MCF 10A (cell line): ENCODE measurements at regions not wholly inside any gene's neighbourhood (a gene's known extent, or its start where the extent isn't known, plus 50 kb on each side); places are given as distances from the start of the nearest gene placed in this dataset.
A peak's percentile ranks its signal among the peaks of the same experiment; 100 is the strongest.

Experiments
- BruUV-seq: library from RNA; stranded (reverse); fragments of 400-500 nt; replicated peaks from 2 replicates; lab custom pipeline; 2021; lab: Mats Ljungman, UMichigan
- CTCF ChIA-PET: fragments of 300-600 bp; sonication (Branson Sonifier 250); formaldehyde crosslinking; extraction: SDS; loops from one replicate; lab custom pipeline; 2021; ENCODE audit warnings: antibody characterized with exemption, inconsistent platforms; lab: Yijun Ruan, JAX
- POLR2A ChIA-PET: fragments of 300-600, 350-650 bp; sonication (Branson Sonifier 250); formaldehyde crosslinking; extraction: SDS; loops from one replicate; lab custom pipeline; 2020; ENCODE audit warnings: antibody characterized with exemption, inconsistent platforms; lab: Yijun Ruan, JAX
- DNase-seq: peaks from one replicate; pipeline ENCODE4 v3.0.0-alpha.2; 2018; ENCODE audit not compliant: unreplicated experiment
- H3K27ac Mint-ChIP-seq: one replicate; pipeline ENCODE4 v1.8.0; 2022; ENCODE audit warnings: mild to moderate bottlenecking, low read depth, mixed read lengths; ENCODE audit not compliant: unreplicated experiment
- H3K27me3 Mint-ChIP-seq: one replicate; pipeline ENCODE4 v1.8.0; 2022; ENCODE audit warnings: mixed read lengths; ENCODE audit not compliant: insufficient read depth, unreplicated experiment
- H3K36me3 Mint-ChIP-seq: one replicate; pipeline ENCODE4 v1.8.0; 2022; ENCODE audit warnings: mild to moderate bottlenecking, moderate library complexity, mixed read lengths; ENCODE audit not compliant: insufficient read depth, unreplicated experiment
- H3K4me1 Mint-ChIP-seq: one replicate; pipeline ENCODE4 v1.8.0; 2022; ENCODE audit warnings: mixed read lengths; ENCODE audit not compliant: insufficient read depth, unreplicated experiment
- H3K4me3 Mint-ChIP-seq: one replicate; pipeline ENCODE4 v1.8.0; 2022; ENCODE audit warnings: mild to moderate bottlenecking, moderate library complexity, mixed read lengths; ENCODE audit not compliant: unreplicated experiment
- H3K9me3 Mint-ChIP-seq: one replicate; pipeline ENCODE4 v1.8.0; 2022; ENCODE audit warnings: mixed read lengths; ENCODE audit not compliant: unreplicated experiment
- intact Hi-C: fragments of 100-400 bp; cut with micrococcal nuclease; formaldehyde crosslinking; loops from 2 replicates; pipeline ENCODE4 v1.14.1; 2022
- TF ChIP-seq, protein P1 (sequence below): fragments of 200-600 bp; IDR thresholded peaks from one replicate; pipeline ENCODE4 v1.8.0; 2022; ENCODE audit warnings: antibody characterized with exemption, mild to moderate bottlenecking; ENCODE audit not compliant: unreplicated experiment

DNA sequence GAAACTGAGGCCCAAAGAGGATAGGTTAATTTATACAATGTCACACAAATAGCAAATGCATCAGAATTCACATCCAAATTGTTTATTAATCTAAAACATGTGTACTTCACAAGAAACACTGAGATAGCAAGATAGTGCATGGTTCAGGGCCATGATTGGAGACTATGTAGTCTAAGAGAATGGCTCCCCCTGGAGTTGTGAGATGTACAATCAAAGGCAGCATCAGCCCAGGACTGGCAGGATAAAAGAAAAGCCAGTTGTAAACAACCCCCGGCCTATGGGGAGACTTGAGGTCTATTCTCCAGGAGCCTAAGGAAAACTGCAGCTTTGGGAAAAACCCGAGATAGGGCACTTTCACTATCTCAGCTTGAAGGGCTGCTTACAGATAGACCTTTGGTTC lies 511.0 kb downstream of the OMA1 start:
- POLR2A ChIA-PET = interaction anchor here (0.6 kb wide), 1 partner anchor 684 kb away, joined by 3 read pairs; no protein-coding TSS in a partner anchor
- intact Hi-C loops = loop anchor here (5.0 kb wide), 1 partner anchor 198 kb away; no protein-coding TSS in a partner anchor
- Mint-ChIP-seq H3K36me3 (no peaks in the 10 kb centered on the region), H3K27ac (no peak overlapping the region), H3K9me3 (no peaks in the 10 kb centered on the region), H3K4me1 (no peaks in the 10 kb centered on the region), H3K27me3 (peaks cover 22% of the 10 kb centered on the region), H3K4me3 (no peak overlapping the region)
- DNase-seq = peak; percentile 29
- TF ChIP-seq, protein P1, sequence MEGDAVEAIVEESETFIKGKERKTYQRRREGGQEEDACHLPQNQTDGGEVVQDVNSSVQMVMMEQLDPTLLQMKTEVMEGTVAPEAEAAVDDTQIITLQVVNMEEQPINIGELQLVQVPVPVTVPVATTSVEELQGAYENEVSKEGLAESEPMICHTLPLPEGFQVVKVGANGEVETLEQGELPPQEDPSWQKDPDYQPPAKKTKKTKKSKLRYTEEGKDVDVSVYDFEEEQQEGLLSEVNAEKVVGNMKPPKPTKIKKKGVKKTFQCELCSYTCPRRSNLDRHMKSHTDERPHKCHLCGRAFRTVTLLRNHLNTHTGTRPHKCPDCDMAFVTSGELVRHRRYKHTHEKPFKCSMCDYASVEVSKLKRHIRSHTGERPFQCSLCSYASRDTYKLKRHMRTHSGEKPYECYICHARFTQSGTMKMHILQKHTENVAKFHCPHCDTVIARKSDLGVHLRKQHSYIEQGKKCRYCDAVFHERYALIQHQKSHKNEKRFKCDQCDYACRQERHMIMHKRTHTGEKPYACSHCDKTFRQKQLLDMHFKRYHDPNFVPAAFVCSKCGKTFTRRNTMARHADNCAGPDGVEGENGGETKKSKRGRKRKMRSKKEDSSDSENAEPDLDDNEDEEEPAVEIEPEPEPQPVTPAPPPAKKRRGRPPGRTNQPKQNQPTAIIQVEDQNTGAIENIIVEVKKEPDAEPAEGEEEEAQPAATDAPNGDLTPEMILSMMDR = peak; percentile 12
- CTCF ChIA-PET = interaction anchor here (0.9 kb wide), 1 partner anchor 15 kb away, joined by 3 read pairs; no protein-coding TSS in a partner anchor
- no TSS peak for BruUV-seq

DNA sequence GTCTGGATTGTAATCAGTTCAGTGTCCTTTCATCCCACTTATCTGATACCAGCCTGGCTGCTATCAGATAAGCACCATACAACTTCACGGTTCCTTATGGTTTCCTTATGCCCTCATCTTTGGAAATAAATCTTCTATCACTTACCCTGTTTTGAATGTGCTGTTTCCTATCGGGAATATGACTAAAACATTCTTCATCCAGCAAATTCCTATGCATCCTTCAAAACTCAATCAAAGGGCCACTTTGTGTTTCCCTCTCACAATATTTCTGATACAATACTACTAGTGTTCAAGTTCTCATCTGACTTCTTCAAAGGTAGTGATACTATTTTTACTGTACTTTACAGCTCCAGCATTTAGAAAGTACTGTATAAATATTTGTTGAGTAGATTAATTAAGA lies 513.2 kb downstream of the OMA1 start:
- POLR2A ChIA-PET = no interaction called here
- no peaks in the 10 kb centered on the region for H3K4me1 Mint-ChIP-seq
- DNase-seq = no peak

DNA sequence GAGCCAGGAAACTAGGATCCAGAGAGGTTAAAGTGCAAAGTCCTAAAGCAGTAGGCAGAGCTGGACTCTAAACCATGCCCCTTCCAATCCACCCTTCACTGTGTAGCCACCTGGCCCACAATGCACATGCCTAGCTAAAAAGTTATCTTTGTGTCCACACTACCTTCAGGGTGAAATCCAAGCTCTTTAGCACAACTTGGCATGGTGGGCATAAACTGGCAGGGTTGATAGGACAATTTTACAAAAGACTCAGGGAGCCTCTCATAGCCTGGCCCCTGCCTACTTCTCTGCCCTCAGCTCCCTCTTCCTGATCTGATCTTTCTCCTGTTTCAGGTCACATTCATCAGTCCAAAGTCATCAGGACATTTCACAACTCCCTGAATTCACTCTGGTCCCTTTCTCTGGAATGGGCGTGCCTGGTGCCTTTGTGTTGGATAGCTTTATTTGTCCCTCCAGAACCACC lies 513.9 kb downstream of the OMA1 start:
- Mint-ChIP-seq H3K27ac (no peak overlapping the region), H3K36me3 (no peaks in the 10 kb centered on the region), H3K4me3 (no peak overlapping the region), H3K4me1 (no peaks in the 10 kb centered on the region), H3K9me3 (no peaks in the 10 kb centered on the region), H3K27me3 (peaks cover 20% of the 10 kb centered on the region)
- CTCF ChIA-PET = interaction anchor here (1.6 kb wide), 1 partner anchor 14 kb away, joined by 6 read pairs; no protein-coding TSS in a partner anchor
- no TSS peak for BruUV-seq
- TF ChIP-seq, protein P1 = no peak
- DNase-seq = no peak
- intact Hi-C loops = no loop called here
- POLR2A ChIA-PET = no interaction called here

More for the DNA sequence above, 513.2 kb downstream of the OMA1 start:
- CTCF ChIA-PET = no interaction called here
- Mint-ChIP-seq H3K27me3 (peaks cover 22% of the 10 kb centered on the region), H3K4me3 (no peak overlapping the region), H3K9me3 (no peaks in the 10 kb centered on the region), H3K36me3 (no peaks in the 10 kb centered on the region), H3K27ac (no peak overlapping the region)
- no TSS peak for BruUV-seq
- TF ChIP-seq, protein P1 = no peak
- intact Hi-C loops = no loop called here

DNA sequence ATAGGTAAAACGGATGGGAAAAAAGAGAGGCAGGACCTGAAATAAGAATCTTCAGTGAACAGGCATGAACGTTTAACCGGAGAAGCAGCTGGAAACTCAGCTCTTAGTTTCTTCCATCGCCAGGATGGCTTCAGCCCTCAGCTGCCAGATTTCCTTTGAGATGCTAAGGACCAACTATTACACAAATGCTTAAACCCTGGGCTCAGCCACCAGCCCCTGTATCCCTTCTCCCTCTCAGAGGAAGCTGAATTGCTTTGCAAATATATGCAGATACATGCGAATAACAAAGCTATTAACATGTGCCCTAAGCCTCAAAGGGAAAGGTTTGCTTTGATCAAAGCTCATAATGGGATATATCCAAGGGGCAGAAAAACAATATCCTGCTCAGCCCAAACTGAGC lies 515.1 kb downstream of the OMA1 start:
- no peaks in the 10 kb centered on the region for H3K36me3 Mint-ChIP-seq
- CTCF ChIA-PET = interaction anchor here (1.6 kb wide), 1 partner anchor 15 kb away, joined by 6 read pairs; no protein-coding TSS in a partner anchor
- H3K27ac Mint-ChIP-seq = no peak overlapping the region
- intact Hi-C loops = no loop called here
- no peak overlapping the region for H3K4me3 Mint-ChIP-seq
- TF ChIP-seq, protein P1 = no peak
- H3K9me3 Mint-ChIP-seq = no peaks in the 10 kb centered on the region
- no peak for DNase-seq
- POLR2A ChIA-PET = no interaction called here
- no peaks in the 10 kb centered on the region for H3K4me1 Mint-ChIP-seq
- H3K27me3 Mint-ChIP-seq = peaks cover 8% of the 10 kb centered on the region
- BruUV-seq = no TSS peak
